Superior temporal gyrus (tissue), 1 donor: ENCODE measurements at regions not wholly inside any gene's neighbourhood (a gene's known extent, or its start where the extent isn't known, plus 50 kb on each side); places are given as distances from the start of the nearest gene placed in this dataset.
"Not testable (repeated sequence)": the region's sequence is repeated elsewhere in the genome, so short reads cannot be mapped to it uniquely, and the experiment has no call there.

Source experiments
- DNase-seq: peaks from one replicate; pipeline ENCODE4 v3.0.0-alpha.2; 2016; ENCODE audit errors: extremely low spot score

GRCh38 chr2:207216457-207216856, 50.7 kb upstream of the KLF7 start:
- DNase-seq, result no peak

- no peak for DNase-seq
These were observed 51.7 kb upstream of the KLF7 start for GRCh38 chr2:207217442-207217841.

DNA sequence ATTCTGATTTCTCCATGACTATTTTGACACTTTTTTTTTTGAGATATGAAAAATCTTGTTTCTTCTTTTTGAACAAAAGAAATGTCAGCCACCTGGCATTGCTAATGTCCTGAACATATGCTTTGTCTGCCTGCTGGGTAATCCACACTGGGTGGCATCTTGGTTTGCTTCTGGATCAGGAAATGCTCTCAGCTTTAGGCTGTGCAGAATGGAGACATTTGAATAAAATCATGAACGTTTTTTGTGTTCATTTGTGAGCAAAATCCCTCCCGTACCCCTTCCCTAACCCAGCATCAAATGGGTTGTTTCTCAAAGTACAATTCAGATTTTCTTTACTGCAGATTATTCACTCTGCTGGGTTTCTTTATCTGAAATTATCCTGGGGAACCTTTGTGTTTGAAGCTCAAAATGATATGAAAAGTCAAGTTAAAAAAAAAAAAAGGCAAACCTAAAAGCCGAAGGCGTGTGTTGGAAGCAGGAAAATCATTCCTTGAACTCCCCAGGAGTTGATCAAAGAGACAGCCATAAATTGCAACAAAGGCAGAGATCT, 53.4 kb upstream of the KLF7 start:
- no peak for DNase-seq

DNA sequence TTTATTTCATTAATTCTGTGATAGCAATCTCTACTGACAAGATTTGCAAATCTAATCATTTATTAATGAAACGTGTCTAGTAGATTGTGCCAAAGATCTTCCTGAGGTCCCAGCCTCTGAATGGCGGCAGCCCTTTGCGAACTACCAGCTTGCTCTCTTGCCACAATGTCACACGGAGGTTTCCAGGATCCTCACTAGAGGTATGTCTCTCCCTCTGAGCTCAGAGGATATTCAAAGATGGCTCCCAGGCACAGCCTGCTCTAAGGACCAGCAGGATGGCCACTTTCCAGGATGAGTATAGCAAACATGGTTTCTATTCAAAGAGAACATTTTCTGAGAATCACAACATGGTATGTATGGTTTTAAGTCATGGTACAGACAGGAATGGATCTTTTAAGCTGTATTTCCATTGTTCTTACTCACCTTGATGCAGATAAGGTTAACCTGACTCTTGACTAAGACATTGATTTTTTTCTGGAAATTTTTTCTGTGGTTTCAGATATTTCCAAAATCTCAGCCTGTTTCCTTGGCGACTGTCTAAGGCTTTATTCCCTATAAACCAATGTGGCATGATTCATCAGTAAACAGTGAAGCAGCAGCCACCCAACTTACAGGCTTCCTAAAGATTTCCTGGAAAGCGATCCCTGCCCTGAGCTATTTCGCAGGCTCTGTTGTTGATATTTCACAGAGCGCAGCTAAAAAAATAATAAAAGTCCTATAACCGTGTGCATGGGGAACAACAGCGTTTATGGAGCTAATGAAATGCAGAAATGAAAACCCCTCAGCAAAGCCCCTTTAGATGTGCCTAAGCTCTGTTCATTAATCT, 54.1 kb upstream of the KLF7 start:
- no peak for DNase-seq

- no peak for DNase-seq
These were observed 56.0 kb upstream of the KLF7 start for GRCh38 chr2:207221731-207222130.

GRCh38 chr2:207223051-207223450, 57.3 kb upstream of the KLF7 start:
- no peak for DNase-seq

GRCh38 chr2:207224381-207224780, 58.6 kb upstream of the KLF7 start:
- peak; percentile 37 for DNase-seq

DNA sequence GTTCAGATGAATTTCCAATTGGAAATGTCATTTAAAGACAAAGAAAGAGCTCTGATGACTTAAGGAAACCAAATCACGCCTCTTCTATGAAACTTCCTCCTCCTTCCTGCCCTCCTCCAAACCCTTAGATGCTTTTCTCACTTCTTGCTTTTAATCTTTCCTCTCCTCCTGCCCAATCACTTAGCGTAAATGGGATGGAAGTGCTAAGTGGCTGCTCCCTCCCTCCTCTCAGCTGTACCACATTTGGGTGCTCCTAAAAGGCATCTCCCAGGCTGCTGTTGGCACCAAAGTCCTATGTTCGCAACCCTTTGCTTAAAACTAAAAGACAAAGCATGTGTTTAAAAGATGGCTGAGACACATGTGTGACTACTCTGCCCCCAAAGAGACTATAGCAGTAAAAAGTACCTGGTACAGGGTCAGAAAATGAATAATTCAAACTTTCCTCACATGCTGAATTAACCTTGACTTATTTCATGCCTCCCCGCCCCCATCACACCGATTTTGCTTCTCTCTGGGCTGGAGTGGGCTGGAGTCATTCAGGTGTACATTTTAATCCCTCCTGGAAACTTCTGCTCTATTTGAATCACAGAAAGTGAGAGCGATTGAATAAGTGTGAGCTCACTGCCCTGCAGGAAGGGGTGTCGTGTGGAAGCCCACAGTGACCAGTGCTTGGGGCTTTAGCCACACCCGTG, 59.2 kb upstream of the KLF7 start:
- no peak for DNase-seq

DNA sequence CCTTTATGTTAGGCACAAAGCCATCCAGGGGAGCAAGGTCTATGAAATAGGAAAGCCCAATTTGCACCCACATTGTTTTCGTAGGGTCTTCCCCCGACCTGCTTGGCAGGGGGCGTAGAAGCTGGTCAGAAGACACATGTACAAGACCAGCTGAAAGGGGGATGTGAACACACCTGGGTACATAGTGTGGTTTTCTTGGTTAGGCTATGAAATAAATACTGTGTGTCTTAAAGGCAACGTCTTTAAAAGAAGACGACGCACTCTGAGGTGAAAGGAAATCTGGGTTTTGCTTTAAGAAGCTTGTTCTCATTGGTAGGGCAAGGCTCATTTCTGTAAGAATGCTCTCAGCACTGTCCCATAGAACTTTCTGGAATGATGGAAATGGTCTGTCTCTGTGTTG, 60.0 kb upstream of the KLF7 start:
- no peak for DNase-seq

DNA sequence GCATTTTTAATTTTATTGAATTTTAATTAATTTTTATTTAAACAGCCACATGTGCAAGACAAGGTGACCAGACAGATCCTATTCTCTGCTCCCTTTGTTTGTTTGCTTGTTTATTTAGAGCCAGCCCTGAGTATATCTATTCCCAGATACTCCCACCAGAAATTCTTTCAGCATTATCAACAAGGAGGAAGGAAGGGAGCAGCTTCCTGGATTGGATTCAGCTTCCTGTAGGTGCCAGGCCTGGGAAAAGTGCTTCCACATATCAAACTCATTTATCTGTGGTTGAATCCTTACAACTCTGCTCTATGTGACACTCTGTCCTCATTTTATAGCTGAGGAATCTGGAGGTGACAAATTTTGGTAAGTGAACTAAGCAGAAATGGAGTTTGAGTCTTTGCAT, 60.5 kb upstream of the KLF7 start:
- DNase-seq, result no peak

- DNase-seq, result peak; percentile 60
These were observed 60.9 kb upstream of the KLF7 start for GRCh38 chr2:207226671-207227061.

- peak; percentile 81 for DNase-seq
These were observed 61.5 kb upstream of the KLF7 start for GRCh38 chr2:207227062-207227748.

DNA sequence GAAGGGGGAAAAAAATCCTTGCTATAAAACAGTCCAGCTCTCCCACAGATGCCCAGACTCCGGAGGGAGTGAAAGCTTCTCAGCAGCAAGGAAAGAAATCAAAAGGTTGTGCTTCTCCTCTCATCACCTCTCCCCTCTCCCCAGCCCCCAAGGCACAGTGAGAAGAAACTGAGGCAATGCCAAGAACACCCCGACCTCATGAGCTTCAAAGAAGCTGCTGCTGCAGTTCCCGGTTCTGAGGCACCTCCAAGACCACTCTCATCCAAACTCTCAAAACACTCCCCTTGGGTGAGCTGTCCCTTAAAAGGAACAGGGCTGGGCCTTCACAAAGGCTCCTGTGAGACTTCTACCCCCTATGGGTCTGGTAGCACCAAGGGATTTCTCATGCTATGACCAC, 62.0 kb upstream of the KLF7 start:
- no peak for DNase-seq

GRCh38 chr2:207228402-207228801, 62.7 kb upstream of the KLF7 start:
- no peak for DNase-seq

- no peak for DNase-seq
These were observed 63.4 kb upstream of the KLF7 start for GRCh38 chr2:207229161-207229560.

DNA sequence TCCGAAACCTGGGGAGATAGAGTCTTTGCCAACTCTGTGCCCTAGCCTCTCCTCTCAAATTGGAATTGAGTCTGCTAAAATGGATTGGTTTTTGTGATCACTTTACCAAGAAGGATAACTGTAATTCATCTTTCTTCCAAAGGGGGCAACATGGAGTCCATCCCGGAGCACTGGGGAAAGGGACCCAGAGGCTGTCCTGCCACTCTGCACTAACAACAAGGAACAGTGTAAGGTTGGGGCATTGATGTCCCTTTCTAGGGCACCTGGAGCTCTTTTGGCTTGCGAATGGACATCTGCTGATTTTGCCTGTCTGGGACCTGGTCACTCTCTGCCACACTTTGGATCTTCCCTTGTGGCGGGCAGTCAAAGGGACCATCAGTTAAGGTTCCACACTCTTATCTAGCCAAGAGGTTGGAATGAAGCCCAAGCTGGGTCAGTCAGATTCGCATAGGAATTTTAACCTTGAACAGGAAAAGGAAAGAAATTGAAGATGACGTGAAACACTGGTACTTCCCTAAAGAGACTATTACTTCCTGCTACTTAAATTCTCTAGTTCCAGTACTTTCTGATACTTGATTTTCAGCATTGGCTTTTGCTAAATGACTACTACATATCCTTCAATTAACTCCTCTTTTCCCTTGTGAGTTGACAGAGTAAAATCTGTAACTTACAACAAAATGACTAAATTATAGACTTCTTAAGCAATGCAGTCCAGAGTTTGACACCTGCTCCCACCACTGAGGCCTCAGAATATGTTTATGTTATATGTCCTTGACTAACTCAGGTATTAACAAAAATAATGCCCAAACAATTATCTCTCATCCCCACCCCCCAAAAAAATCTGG, 64.7 kb upstream of the KLF7 start:
- DNase-seq, result peak; percentile 35

GRCh38 chr2:207231106-207231865, 65.5 kb upstream of the KLF7 start:
- DNase-seq, result no peak

DNA sequence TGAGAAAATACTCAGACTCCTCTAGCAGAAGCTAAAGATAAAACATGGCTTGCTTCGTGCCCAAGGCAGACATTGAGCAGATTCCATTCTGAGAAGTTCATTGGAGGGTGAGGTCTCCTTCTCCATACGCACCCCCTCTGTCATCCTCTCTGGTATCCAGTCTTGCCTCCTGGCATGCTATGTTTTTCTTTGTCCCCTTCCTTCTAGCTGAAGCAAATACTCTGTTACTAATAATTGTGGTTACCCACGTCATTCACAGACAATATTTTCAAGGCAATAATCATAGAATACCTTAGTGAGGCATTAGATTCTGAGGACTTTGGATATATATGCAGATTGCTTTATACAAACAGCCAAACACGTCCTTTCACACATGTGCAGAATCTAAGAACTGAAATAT, 66.2 kb upstream of the KLF7 start:
- no peak for DNase-seq

DNA sequence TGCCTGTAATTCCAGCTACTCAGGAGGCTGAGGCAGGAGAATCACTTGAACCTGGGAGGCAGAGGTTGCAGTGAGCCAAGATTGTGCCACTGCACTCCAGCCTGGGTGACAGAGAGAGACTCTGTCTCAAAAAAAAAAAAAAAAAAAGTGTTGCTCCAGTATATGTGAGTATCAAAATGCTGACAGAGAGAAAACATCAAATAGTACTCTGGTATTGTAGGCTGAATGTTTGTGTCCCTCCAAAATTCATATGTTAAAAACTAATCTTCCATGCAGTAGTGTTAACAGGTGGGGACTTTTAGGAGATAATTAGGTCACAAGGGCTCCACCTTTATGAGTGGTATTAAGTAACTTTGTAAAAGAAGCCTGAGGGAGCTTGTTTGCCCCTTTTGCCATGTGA, 67.4 kb upstream of the KLF7 start:
- not testable (repeated sequence) for DNase-seq

GRCh38 chr2:207233731-207234130, 68.0 kb upstream of the KLF7 start:
- no peak for DNase-seq

GRCh38 chr2:207235621-207236020, 69.9 kb upstream of the KLF7 start:
- DNase-seq, result no peak
